GM18505 (cell line): ENCODE measurements at regions not wholly inside any gene's neighbourhood (a gene's known extent, or its start where the extent isn't known, plus 50 kb on each side); places are given as distances from the start of the nearest gene placed in this dataset.

ENCODE experiments used
- ATAC-seq: cut with Tn5 transposase; IDR thresholded peaks from one replicate; pipeline ENCODE4 v1.9.1; 2021; ENCODE audit not compliant: unreplicated experiment
- POLR2A ChIP-seq: IDR thresholded peaks from 4 replicates; pipeline ENCODE4 v1.6.1; 2011; ENCODE audit warnings: borderline replicate concordance; ENCODE audit not compliant: insufficient read depth, insufficient read length; ENCODE audit errors: extremely low read depth

GRCh38 chr6:125481056-125481455 is 179.3 kb upstream of the HDDC2 start:
- no peak for TF ChIP-seq POLR2A
- ATAC-seq: no peak

- no peak for TF ChIP-seq POLR2A
- ATAC-seq: no peak
These were observed 184.0 kb upstream of the HDDC2 start for GRCh38 chr6:125485757-125486156.

GRCh38 chr6:125486881-125487280 is 185.1 kb upstream of the HDDC2 start:
- no peak for TF ChIP-seq POLR2A
- ATAC-seq: no peak

GRCh38 chr6:125489579-125490285 is 188.0 kb upstream of the HDDC2 start:
- ATAC-seq: no peak
- no peak for TF ChIP-seq POLR2A

GRCh38 chr6:125491860-125492618 is 190.3 kb upstream of the HDDC2 start:
- TF ChIP-seq POLR2A: no peak
- ATAC-seq: no peak

GRCh38 chr6:125498606-125499005 is 196.8 kb upstream of the HDDC2 start:
- TF ChIP-seq POLR2A: no peak
- ATAC-seq: no peak

GRCh38 chr6:125499535-125499934 is 197.8 kb upstream of the HDDC2 start:
- TF ChIP-seq POLR2A: no peak
- no peak for ATAC-seq

GRCh38 chr6:125503181-125503580 is 201.4 kb upstream of the HDDC2 start:
- TF ChIP-seq POLR2A: no peak
- ATAC-seq: no peak

- peak; percentile 54 for ATAC-seq
- no peak for TF ChIP-seq POLR2A
These were observed 206.4 kb upstream of the HDDC2 start for GRCh38 chr6:125507987-125508655.

- TF ChIP-seq POLR2A: no peak
These were observed 207.0 kb upstream of the HDDC2 start for GRCh38 chr6:125508793-125509192.

GRCh38 chr6:125509477-125509876 is 207.7 kb upstream of the HDDC2 start:
- ATAC-seq: no peak
- TF ChIP-seq POLR2A: no peak

More at GRCh38 chr6:125508793-125509192, 207.0 kb upstream of the HDDC2 start:
- no peak for ATAC-seq

GRCh38 chr6:125510405-125510804 is 208.6 kb upstream of the HDDC2 start:
- TF ChIP-seq POLR2A: no peak
- no peak for ATAC-seq

GRCh38 chr6:125511809-125512396 is 210.1 kb upstream of the HDDC2 start:
- TF ChIP-seq POLR2A: no peak
- no peak for ATAC-seq
